ENCODE measurements at regions not wholly inside any gene's neighbourhood (a gene's known extent, or its start where the extent isn't known, plus 50 kb on each side); places are given as distances from the start of the nearest gene placed in this dataset.
A peak's percentile ranks its signal among the peaks of the same experiment; 100 is the strongest.

DNA sequence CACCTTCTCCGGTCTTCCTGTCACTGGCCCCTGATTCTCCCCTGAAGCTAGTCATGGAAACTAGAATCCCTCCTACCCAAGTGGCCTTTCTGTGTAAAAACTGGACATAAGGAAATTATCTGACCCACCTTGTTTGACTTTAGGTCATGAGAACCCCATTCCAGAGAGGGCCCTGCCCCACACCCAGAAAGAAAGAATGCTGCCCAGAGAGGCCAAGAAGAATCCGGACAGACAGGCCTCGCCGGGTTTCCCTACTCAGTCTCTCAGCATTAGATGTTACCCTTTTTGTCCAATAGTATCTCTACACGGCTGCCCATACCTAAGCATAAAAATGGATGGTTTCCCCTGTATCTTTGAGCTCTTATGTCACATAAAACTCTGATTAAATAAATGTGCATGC lies 83.3 kb upstream of the HELT start:
- TF ChIP-seq, protein P1, sequence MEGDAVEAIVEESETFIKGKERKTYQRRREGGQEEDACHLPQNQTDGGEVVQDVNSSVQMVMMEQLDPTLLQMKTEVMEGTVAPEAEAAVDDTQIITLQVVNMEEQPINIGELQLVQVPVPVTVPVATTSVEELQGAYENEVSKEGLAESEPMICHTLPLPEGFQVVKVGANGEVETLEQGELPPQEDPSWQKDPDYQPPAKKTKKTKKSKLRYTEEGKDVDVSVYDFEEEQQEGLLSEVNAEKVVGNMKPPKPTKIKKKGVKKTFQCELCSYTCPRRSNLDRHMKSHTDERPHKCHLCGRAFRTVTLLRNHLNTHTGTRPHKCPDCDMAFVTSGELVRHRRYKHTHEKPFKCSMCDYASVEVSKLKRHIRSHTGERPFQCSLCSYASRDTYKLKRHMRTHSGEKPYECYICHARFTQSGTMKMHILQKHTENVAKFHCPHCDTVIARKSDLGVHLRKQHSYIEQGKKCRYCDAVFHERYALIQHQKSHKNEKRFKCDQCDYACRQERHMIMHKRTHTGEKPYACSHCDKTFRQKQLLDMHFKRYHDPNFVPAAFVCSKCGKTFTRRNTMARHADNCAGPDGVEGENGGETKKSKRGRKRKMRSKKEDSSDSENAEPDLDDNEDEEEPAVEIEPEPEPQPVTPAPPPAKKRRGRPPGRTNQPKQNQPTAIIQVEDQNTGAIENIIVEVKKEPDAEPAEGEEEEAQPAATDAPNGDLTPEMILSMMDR (conservative IDR thresholded peaks at IDR 0.05; ENCODE audit: control insufficient read depth, insufficient read depth, low read depth, low read length): no peak
- DNase-seq (ENCODE audit: low read depth): no peak
- H3K4me3 ChIP-seq (ENCODE audit: control insufficient read depth, low read depth, low read length): no peak overlapping the region

DNA sequence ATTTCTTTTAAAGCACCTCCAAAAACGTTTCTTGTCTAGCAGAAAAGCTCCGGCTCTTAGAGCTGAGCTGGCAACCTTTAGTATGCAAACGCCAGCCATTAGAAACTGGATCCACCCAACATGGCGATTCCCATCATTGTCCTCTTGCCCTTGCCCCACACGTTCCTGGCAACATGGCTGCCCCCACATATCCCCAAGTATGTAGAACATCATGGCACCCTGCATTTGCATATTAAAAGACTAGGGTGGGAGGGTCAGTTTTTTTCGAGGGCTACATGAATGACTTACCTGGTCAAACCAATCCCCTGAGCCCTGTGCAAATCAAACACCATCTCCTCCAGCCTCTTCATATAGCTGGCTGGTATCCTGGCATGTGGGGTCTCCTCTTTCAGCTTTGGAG lies 82.2 kb upstream of the HELT start:
- H3K4me3 ChIP-seq (ENCODE audit: control insufficient read depth, low read depth, low read length): no peak overlapping the region
- no peak for DNase-seq (ENCODE audit: low read depth)
- TF ChIP-seq, protein P1 (conservative IDR thresholded peaks at IDR 0.05; ENCODE audit: control insufficient read depth, insufficient read depth, low read depth, low read length): no peak

DNA sequence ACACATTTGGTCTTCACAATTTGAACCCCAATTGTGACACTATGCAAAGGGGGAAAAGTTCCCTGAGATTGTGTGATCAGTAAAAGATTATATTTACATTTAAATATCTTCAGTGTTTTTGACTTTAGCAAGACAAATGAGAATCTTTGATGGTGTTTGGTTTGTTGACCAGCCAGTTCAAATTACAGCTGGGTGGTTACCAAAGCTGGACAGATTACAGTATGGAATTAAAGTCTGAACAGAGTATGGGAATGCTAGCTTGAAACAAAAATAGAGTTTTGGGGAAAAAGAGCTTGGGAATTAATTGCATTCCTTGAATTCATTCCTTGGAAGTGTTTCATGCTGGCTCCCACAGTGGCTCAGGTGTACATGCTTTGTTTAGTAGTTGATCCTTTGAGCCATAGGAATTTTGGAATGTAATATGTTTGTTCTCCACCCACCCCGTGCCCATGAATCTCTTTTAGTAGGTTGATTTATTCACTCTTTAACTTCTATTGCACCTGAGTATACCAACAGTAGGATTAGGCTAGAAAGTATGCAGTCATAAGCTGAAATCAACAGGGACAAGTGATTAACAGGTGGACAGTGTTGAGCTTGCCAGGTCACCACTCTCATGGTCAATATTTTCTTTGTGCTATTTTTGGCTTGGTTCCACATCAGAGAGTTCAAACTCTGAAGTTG lies 81.1 kb upstream of the HELT start:
- TF ChIP-seq, protein P1 (conservative IDR thresholded peaks at IDR 0.05; ENCODE audit: control insufficient read depth, insufficient read depth, low read depth, low read length): no peak
- H3K4me3 ChIP-seq (ENCODE audit: control insufficient read depth, low read depth, low read length): no peak overlapping the region
- no peak for DNase-seq (ENCODE audit: low read depth)

DNA sequence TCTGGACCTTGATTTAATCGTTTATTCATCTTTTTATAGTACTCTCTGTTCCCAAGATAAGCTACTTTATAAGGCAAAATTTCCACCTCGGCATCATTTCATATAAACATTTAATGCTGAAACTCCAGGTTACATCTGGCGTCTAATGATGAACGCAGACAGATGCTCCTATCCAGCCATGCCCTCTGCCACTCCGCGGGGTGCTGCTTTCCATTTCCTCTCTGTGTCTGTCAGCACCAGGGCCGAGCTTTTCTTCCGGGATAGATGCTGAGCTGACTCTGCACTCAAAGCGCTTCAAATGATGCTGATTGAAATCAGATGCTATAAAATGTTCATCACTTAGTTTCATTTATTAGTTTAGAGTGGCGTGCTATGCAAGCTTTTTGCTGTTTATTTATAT lies 80.5 kb upstream of the HELT start:
- DNase-seq (ENCODE audit: low read depth): peak; percentile 4
- TF ChIP-seq, protein P1 (conservative IDR thresholded peaks at IDR 0.05; ENCODE audit: control insufficient read depth, insufficient read depth, low read depth, low read length): no peak
- no peak overlapping the region for H3K4me3 ChIP-seq (ENCODE audit: control insufficient read depth, low read depth, low read length)

DNA sequence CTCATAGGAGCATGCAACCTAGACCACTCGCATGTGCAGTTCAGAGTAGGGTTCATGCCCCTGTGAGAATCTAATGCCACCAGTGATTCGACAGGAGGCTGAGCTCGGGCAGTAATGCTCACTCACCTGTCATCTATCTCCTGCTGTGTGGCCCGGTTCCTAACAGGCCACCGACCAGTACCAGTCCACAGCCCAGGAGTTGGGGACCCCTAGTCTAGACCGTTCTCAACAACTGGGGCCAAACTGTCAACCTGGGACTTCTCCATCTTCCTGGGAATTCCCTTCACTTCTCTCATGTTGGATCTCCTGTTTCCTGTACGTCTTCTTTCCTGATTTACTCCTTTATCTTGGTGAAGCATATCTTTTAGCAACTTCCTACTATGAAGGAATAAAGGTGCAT lies 79.4 kb upstream of the HELT start:
- DNase-seq (ENCODE audit: low read depth): no peak
- TF ChIP-seq, protein P1 (conservative IDR thresholded peaks at IDR 0.05; ENCODE audit: control insufficient read depth, insufficient read depth, low read depth, low read length): no peak

DNA sequence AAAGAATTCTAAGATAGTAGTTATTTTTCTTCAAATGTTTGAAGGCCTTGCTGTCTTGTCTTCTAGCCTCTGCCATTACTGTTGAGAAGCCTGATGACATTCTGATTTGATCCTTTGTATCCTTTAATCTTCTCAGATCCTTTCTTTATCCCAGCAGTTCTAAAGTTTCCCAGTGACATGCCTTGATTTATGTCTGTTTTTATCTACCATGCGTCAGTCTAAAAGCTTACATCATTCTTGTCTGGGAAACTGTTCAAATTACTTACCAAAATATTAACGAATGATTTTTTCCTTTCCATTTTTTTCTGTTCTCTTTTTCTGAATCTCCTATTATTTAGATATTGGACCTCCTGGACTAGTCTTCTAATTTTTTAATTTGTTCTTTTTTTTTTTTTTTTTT lies 78.3 kb upstream of the HELT start:
- no peak overlapping the region for H3K4me3 ChIP-seq (ENCODE audit: control insufficient read depth, low read depth, low read length)
- TF ChIP-seq, protein P1 (conservative IDR thresholded peaks at IDR 0.05; ENCODE audit: control insufficient read depth, insufficient read depth, low read depth, low read length): no peak
- DNase-seq (ENCODE audit: low read depth): no peak

More for the DNA sequence above, 79.4 kb upstream of the HELT start:
- no peak overlapping the region for H3K4me3 ChIP-seq (ENCODE audit: control insufficient read depth, low read depth, low read length)

DNA sequence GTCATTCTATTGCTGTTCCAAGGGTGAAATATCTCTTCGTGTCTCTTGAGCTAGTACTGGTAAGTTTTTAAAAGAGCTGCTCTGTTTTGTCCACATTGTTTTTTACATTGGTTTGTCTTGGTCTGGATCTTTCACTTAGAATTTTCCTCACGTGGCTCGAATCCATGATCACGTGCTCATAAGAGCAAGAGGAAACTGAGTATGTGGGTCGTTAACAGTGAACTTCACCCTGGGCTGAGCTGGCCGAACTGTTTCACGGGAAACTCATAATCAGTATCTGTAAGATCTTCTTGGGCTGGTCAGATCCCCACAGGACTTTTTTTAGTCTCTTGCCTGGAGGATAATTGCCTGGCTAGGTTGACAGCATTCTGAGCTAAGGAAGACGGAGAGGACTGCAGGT lies 77.8 kb upstream of the HELT start:
- no peak for DNase-seq (ENCODE audit: low read depth)
- TF ChIP-seq, protein P1 (conservative IDR thresholded peaks at IDR 0.05; ENCODE audit: control insufficient read depth, insufficient read depth, low read depth, low read length): no peak
- H3K4me3 ChIP-seq (ENCODE audit: control insufficient read depth, low read depth, low read length): no peak overlapping the region

Data from fibroblast of mammary gland (primary cell).